GM18870 (cell line): ENCODE measurements at regions not wholly inside any gene's neighbourhood (a gene's known extent, or its start where the extent isn't known, plus 50 kb on each side); places are given as distances from the start of the nearest gene placed in this dataset.

Source experiments
- ATAC-seq: cut with Tn5 transposase; IDR thresholded peaks from one replicate; pipeline ENCODE4 v1.9.1; 2021; ENCODE audit warnings: moderate library complexity; ENCODE audit not compliant: unreplicated experiment

- no peak for ATAC-seq
These were observed 50.6 kb downstream of the SLIT2 start for GRCh38 chr4:20302336-20302735.

GRCh38 chr4:20305976-20306375 is 54.3 kb downstream of the SLIT2 start:
- no peak for ATAC-seq

GRCh38 chr4:20311856-20312255 is 60.2 kb downstream of the SLIT2 start:
- no peak for ATAC-seq

- peak; percentile 66 for ATAC-seq
These were observed 61.7 kb downstream of the SLIT2 start for GRCh38 chr4:20313237-20314030.

- no peak for ATAC-seq
These were observed 65.8 kb downstream of the SLIT2 start for GRCh38 chr4:20317424-20317985.

- no peak for ATAC-seq
These were observed 66.5 kb downstream of the SLIT2 start for GRCh38 chr4:20318001-20318908.

GRCh38 chr4:20318909-20319277 is 67.2 kb downstream of the SLIT2 start:
- ATAC-seq, result no peak

- no peak for ATAC-seq
These were observed 68.3 kb downstream of the SLIT2 start for GRCh38 chr4:20319825-20320612.

GRCh38 chr4:20323991-20324390 is 72.3 kb downstream of the SLIT2 start:
- no peak for ATAC-seq

- no peak for ATAC-seq
These were observed 74.8 kb downstream of the SLIT2 start for GRCh38 chr4:20326460-20326859.

- ATAC-seq, result no peak
These were observed 75.3 kb downstream of the SLIT2 start for GRCh38 chr4:20326977-20327376.

- ATAC-seq, result no peak
These were observed 76.1 kb downstream of the SLIT2 start for GRCh38 chr4:20327808-20328207.

GRCh38 chr4:20331642-20332041 is 79.9 kb downstream of the SLIT2 start:
- ATAC-seq, result no peak

GRCh38 chr4:20333141-20333715 is 81.5 kb downstream of the SLIT2 start:
- no peak for ATAC-seq

GRCh38 chr4:20337261-20337664 is 85.6 kb downstream of the SLIT2 start:
- ATAC-seq, result no peak

GRCh38 chr4:20338841-20339240 is 87.1 kb downstream of the SLIT2 start:
- no peak for ATAC-seq

- ATAC-seq, result no peak
These were observed 89.5 kb downstream of the SLIT2 start for GRCh38 chr4:20341134-20341738.

- ATAC-seq, result no peak
These were observed 95.8 kb downstream of the SLIT2 start for GRCh38 chr4:20347531-20347930.

GRCh38 chr4:20348411-20348810 is 96.7 kb downstream of the SLIT2 start:
- ATAC-seq, result no peak
